Ovary (tissue), 3 donors: ENCODE measurements at regions not wholly inside any gene's neighbourhood (a gene's known extent, or its start where the extent isn't known, plus 50 kb on each side); places are given as distances from the start of the nearest gene placed in this dataset.

ENCODE experiments used
- CTCF ChIP-seq, 3 donors: fragments of 450-650 bp in 2 of 3; fragments of 200-600 bp in 1 of 3; IDR thresholded peaks; one replicate each; pipeline versions ENCODE4 v1.5.1 to v1.8.0; 2016 to 2022; ENCODE audit warnings: antibody characterized with exemption in 3 of 3, mild to moderate bottlenecking in 1 of 3
- POLR2A ChIP-seq: fragments of 450-650 bp; IDR thresholded peaks from one replicate; pipeline ENCODE4 v1.6.1; 2017; ENCODE audit warnings: antibody characterized with exemption, mild to moderate bottlenecking, moderate library complexity
- donor health status: DM: no; HTN: no; CAD: no.

GRCh38 chr4:180669680-180670079, 1573.5 kb upstream of the TENM3 start:
- TF ChIP-seq CTCF (IDR thresholded peaks at IDR 0.05): no peak
- no peak for TF ChIP-seq POLR2A
